Right lobe of liver (tissue), 4 donors: ENCODE measurements at regions not wholly inside any gene's neighbourhood (a gene's known extent, or its start where the extent isn't known, plus 50 kb on each side); places are given as distances from the start of the nearest gene placed in this dataset.

Source experiments
- POLR2A ChIP-seq: fragments of 450-650 bp; IDR thresholded peaks from one replicate; pipeline ENCODE4 v1.6.1; 2017; ENCODE audit warnings: antibody characterized with exemption, mild to moderate bottlenecking
- TF ChIP-seq, protein P1 (sequence below), 4 donors: fragments of 200-600 bp in 3 of 4; fragments of 450-650 bp in 1 of 4; IDR thresholded peaks; one replicate each; pipeline versions ENCODE4 v1.5.1 to v1.8.0; 2016 to 2022; ENCODE audit warnings: antibody characterized with exemption in 4 of 4, mild to moderate bottlenecking in 2 of 4
- donor health status: DM: no; HTN: no; CAD: no.
- donor health status: DM: no; HTN: no; CAD: no.
- donor health status: DM: no; HTN: yes; CAD: no.

- TF ChIP-seq, protein P1, sequence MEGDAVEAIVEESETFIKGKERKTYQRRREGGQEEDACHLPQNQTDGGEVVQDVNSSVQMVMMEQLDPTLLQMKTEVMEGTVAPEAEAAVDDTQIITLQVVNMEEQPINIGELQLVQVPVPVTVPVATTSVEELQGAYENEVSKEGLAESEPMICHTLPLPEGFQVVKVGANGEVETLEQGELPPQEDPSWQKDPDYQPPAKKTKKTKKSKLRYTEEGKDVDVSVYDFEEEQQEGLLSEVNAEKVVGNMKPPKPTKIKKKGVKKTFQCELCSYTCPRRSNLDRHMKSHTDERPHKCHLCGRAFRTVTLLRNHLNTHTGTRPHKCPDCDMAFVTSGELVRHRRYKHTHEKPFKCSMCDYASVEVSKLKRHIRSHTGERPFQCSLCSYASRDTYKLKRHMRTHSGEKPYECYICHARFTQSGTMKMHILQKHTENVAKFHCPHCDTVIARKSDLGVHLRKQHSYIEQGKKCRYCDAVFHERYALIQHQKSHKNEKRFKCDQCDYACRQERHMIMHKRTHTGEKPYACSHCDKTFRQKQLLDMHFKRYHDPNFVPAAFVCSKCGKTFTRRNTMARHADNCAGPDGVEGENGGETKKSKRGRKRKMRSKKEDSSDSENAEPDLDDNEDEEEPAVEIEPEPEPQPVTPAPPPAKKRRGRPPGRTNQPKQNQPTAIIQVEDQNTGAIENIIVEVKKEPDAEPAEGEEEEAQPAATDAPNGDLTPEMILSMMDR (IDR thresholded peaks at IDR 0.05) = no peak
- TF ChIP-seq POLR2A = no peak
Observed at GRCh38 chr10:85545874-85546273, 820.7 kb downstream of the GRID1 start.
